ENCODE measurements at regions not wholly inside any gene's neighbourhood (a gene's known extent, or its start where the extent isn't known, plus 50 kb on each side); places are given as distances from the start of the nearest gene placed in this dataset.

- no peak for DNase-seq (ENCODE audit: low read depth in 4 of 4, low spot score in 3 of 4)
Observed at GRCh38 chr12:107486140-107486892, 199.3 kb upstream of the PWP1 start.

GRCh38 chr12:107487011-107487680 lies 198.5 kb upstream of the PWP1 start:
- DNase-seq (ENCODE audit: low read depth in 4 of 4, low spot score in 3 of 4) = no peak

DNA sequence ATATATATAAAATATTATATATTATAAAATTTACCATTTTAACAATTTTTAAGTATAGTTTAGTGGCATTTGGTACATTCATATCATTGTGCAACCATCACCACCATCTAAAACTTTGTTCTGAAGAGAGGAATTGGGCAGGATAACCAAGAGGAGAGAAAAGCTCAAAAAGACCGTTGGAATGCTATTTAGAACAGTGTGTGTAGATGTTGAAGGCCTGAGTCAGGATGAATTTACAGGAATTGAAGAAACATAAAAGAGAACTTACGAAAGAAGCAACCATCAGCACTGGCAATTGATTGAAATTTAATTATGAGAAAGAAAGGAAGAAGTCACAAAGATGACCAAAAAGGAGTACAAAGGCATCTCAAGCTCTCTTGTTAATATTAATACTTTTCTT lies 196.9 kb upstream of the PWP1 start:
- DNase-seq (ENCODE audit: low read depth in 4 of 4, low spot score in 3 of 4) = no peak

- peak in 1 of 4 donors; percentile 16 for DNase-seq (ENCODE audit: low read depth in 4 of 4, low spot score in 3 of 4)
Observed at GRCh38 chr12:107490010-107490409, 195.6 kb upstream of the PWP1 start.

DNA sequence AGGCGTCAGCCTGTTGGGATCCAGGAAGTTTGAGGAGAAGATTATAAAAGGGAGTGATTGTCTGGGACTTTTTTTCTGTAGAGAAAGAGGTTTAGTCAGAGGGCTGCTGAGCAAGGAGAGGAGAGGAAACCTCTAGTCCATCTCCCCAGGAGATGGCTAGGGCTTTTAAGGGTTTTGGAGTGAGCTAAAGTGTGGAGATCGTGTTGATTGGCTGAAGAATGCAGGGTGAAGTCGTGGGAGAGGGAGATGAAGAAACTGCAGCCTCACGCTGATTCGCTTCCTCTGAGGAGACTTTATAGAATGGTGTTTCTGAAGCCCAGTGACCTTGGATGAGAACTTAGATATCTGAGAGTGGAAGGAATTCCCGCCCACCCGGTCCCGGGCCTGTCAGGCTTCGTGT lies 193.7 kb upstream of the PWP1 start:
- no peak for DNase-seq (ENCODE audit: low read depth in 4 of 4, low spot score in 3 of 4)

- peak in 1 of 4 donors; percentile 16 for DNase-seq (ENCODE audit: low read depth in 4 of 4, low spot score in 3 of 4)
Observed at GRCh38 chr12:107492393-107493134, 193.0 kb upstream of the PWP1 start.

- DNase-seq (ENCODE audit: low read depth in 4 of 4, low spot score in 3 of 4) = no peak
Observed at GRCh38 chr12:107493135-107493494, 192.5 kb upstream of the PWP1 start.

DNA sequence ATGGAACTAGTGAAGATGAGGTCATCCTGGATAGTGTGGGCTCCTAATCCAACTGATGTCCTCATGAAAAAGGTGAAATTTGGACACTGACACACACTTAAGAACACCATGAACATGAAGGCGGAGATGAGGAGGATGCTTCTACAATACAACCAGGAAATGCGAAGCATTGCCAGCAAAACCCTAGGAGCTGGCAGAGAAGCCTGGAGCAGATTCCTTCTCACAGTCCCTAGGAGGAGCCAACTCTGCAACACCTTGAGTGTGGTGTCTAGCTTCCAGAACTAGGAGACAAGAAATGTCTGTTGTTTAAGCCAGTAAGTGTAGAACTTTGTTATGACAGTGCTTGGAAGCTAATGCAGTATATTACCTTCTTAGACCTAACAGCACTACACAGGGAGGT lies 191.9 kb upstream of the PWP1 start:
- no peak for DNase-seq (ENCODE audit: low read depth in 4 of 4, low spot score in 3 of 4)

DNA sequence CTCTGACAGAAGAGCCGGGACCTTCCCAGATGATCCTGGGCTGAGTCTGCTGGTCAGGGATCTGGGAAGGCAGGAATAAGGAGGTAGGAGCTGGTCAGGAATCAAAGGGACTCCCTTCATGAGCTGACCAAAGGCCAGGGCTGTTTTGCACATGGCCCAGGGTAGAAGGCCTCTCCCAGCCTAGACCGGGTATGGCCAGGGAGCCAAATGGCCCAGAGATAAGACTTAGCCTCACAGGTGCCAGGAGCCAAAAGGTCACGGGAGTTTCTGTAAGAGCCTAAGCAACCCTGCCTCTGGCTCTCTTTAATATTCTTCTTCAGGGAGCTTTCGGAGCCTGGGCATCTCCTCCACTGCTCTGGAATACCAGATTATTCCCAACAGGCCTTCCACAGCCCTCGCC lies 191.3 kb upstream of the PWP1 start:
- no peak for DNase-seq (ENCODE audit: low read depth in 4 of 4, low spot score in 3 of 4)

- no peak for DNase-seq (ENCODE audit: low read depth in 4 of 4, low spot score in 3 of 4)
Observed at GRCh38 chr12:107495604-107496003, 190.0 kb upstream of the PWP1 start.

DNA sequence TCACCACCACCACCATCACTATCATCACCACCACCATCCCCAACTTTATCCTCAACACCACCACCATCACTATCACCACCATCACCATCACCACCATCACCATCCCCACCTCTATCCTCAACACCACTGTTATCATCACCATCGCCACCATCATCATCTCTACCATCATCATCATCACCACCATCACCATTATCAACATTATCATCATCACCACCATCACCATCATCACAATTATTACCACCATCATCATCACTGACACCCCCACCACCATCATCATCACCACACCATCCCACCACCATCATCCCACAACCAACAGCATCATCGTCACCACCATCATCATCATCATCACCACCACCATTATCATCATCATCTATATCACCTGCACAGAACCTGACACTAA lies 188.4 kb upstream of the PWP1 start:
- no peak for DNase-seq (ENCODE audit: low read depth in 4 of 4, low spot score in 3 of 4)

DNA sequence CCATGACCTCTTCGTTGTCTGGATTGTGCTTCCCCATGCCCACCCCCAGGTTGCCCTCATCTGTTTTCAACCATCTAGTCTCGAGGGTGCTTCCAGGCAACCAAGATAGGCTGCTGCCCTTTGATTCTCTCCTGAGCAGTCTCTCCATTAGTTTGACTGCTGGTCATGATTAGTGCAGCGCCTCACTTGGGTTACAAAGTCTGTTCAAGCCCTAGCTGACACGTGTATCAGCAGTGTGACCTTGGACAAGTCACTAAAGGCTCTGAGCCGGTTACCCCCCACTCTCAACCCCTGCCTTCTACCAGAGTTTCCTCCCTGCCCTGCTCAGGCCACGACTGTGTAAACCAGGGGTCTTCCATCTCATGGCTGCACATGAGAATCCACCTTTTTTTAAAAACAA lies 185.3 kb upstream of the PWP1 start:
- DNase-seq (ENCODE audit: low read depth in 4 of 4, low spot score in 3 of 4) = no peak

DNA sequence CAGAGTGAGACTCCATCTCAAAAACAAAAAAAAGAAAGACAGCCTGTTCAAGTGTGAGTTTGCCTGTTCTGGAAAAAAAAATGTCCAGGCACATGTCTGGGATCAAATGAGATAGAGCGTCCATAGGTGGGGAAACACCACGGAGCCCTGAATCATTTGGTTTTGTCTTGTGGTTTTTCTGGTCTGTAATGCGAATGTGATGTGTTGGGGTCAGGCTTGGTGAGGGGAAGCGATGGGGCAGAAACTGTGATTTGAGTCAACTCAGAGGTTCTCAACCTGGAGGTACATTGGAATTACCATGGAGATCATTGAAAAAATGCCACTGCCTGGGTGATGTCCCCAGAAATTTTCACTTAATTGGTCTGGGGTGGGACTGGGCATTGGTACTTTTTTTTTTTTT lies 183.9 kb upstream of the PWP1 start:
- no peak for DNase-seq (ENCODE audit: low read depth in 4 of 4, low spot score in 3 of 4)

DNA sequence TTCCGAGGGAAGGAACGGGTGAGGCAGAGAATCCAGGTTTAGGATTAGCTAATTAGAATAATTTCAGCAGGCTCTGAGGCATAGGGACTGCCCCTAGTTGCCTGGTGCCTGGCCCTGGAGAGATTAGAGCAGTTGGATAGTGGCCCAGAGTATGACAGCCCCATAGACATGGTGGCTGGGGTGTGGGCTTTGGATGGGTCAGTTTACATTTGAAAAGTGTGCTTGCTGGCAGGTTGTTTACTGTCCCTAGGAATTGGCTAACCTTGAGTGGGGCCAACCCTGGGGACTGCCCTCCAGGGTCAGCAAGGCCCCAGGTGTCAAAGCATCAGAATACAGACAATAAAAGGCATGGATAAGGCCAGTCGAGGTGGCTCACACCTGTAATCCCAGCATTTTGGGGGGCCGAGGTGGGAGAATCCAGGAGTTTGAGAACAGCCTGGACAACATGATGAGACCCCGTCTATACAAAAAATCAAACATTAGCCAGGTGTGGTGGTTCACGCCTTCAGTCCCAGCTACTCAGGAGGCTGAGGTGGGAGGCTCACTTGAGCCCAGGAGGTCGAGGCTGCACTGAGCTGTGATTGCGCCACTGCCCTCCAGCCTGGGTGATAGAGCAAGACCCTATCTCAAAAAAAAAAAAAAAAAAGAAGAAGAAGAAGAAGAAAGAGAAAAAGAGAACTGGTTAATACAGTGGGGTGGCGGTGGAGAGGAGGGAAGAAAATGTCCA lies 182.3 kb upstream of the PWP1 start:
- no peak for DNase-seq (ENCODE audit: low read depth in 4 of 4, low spot score in 3 of 4)

- DNase-seq (ENCODE audit: low read depth in 4 of 4, low spot score in 3 of 4) = no peak
Observed at GRCh38 chr12:107503887-107504885, 181.4 kb upstream of the PWP1 start.

DNA sequence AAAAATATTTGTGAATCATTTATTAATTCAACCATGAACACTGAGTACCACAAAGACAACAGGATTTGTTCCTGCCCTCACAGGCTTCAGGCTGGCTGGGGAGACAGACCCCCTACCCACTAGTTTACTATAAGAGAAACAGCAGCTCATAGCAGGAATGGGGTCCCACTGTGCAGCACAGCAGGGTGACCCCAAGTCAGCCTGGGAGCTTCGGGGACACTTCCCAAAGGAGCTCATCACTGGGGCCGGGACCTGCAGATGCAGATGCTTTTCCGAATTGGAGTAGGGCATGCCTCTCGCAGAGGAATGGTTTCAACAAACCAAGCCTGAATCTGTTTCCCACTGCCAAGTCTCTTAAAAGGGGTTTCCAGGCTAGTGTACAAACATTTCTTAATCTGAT lies 176.2 kb upstream of the PWP1 start:
- DNase-seq (ENCODE audit: low read depth in 4 of 4, low spot score in 3 of 4) = no peak

GRCh38 chr12:107510211-107510610 lies 175.4 kb upstream of the PWP1 start:
- DNase-seq (ENCODE audit: low read depth in 4 of 4, low spot score in 3 of 4) = no peak

GRCh38 chr12:107511292-107511691 lies 174.3 kb upstream of the PWP1 start:
- DNase-seq (ENCODE audit: low read depth in 4 of 4, low spot score in 3 of 4) = no peak

DNA sequence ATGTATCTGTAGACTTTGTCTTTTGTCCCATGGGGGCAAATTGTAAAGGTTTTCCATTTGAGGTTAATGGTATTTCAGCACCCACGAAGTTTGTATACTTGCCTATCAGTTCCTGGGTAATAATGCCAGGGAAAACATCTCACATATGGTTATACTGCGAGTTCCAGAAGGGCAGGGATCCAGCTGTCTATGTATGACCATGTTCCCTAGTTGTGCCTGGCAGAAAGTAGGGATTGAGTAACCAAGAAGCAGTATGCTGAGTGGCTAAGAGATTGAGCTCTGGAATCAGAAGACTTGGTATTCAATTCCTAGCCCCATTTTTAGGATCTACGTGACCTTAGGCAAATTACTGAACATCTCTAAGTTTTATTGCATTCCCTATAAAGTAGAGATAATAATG lies 173.2 kb upstream of the PWP1 start:
- DNase-seq (ENCODE audit: low read depth in 4 of 4, low spot score in 3 of 4) = no peak

DNA sequence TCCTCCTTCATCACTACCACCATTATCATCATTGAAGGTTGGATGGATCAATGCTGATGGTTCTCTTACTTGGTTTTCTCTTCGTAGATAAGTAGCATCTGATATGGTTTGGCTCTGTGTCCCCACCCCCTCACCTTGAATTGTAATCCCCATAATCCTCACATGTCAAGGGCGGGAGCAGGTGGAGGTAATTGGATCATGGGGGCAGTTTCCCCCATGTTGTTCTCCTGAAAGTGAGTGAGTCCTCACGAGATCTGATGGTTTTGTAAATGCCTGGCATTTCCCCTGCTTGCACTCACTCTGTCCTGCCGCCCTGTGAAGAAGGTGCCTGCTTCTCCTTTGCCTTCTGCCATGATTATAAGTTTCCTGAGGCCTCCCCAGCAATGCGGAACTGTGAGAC lies 172.4 kb upstream of the PWP1 start:
- DNase-seq (ENCODE audit: low read depth in 4 of 4, low spot score in 3 of 4) = no peak
